SIG-M5 treated with dmso at 0.1 percent for 504 hours (cell line): ENCODE measurements at regions not wholly inside any gene's neighbourhood (a gene's known extent, or its start where the extent isn't known, plus 50 kb on each side); places are given as distances from the start of the nearest gene placed in this dataset.

Experiments
- DNase-seq: peaks from one replicate; lab custom pipeline; 2025; ENCODE audit not compliant: unreplicated experiment; lab: John Stamatoyannopoulos, UW

DNA sequence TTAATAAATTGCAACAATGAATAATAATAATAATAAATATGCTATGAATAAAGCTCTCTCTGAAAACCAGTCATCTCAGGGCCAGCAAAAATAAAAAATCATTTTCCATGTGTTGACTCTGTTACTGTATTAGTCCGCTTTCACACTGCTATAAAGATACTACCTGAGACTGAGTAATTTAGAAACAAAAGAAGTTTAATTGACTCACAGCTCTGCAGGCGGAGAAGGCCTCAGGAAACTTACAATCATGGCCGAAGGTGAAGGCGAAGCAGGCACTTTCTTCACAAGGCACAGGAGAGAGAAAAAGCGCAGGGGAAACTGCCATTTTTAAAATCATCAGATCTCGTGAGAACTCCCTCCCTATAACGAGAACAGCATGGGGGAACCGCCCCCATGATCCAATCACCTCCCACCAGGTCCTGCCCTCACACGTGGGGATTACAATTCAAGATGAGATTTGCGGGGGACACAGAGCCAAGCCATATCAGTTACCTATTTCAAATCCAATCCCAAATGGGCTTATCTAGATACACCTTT lies 224.1 kb downstream of the IGSF11 start:
- DNase-seq: no peak

DNA sequence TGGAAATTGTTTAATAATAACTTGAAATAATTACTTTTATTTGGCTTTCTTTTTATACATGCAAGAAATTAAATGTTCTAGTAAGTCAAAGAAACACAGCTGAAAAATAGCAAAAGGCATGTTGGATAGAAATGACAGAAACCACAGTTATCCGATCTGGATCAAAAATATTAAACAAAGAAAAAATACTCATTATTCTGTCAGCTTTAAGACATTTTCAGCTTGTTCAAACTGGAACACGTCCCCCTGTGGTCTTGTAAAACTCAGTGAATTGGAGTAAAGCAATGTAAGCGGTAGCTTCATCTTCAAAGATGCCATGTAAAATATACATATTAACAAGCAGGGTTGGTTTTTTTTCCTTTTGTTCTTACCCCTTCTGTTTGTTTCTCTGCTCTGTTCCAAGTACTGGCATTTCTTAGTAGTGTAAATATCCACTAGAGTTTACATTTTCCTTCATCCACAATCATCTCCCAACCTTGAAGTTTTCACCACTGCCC lies 223.4 kb downstream of the IGSF11 start:
- no peak for DNase-seq

DNA sequence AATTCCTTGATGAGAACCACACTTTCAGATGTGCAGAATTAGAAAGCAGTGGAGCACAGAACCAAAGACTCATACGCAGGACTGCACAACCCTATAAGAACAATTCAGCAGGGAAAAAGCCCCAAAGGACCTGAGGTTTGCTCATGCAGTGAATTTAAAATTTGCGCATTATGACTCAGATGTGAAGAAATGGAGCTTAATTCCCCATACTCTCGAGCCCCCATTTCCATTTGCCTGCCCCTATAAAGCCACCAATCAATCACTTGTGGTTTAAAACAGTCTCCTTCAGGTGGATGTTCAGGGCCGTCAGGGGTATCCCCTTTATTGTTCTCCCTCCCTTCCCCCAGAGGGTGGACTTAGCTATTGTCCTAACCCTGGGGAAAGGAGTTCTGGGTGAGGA lies 221.2 kb downstream of the IGSF11 start:
- DNase-seq: no peak

DNA sequence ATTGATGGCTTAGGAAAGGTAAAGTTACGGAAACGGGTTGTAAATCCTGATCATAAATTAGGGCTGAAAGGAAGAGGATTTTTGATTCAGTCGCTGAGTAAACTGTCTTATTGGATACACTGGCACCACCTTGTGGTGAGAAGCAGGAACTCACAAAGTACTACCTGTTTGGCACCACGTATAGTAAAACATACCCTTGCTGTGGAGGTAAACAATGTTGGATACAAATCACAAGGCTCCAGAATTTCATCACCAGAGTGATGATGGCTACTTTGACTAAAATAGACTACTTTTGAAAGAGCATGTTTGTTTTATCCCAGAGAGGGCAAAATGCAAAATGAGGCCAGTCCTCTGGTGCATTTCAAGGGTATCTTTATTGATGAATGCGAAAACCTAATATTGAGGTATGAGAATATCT lies 216.9 kb downstream of the IGSF11 start:
- DNase-seq: peak; percentile 65

DNA sequence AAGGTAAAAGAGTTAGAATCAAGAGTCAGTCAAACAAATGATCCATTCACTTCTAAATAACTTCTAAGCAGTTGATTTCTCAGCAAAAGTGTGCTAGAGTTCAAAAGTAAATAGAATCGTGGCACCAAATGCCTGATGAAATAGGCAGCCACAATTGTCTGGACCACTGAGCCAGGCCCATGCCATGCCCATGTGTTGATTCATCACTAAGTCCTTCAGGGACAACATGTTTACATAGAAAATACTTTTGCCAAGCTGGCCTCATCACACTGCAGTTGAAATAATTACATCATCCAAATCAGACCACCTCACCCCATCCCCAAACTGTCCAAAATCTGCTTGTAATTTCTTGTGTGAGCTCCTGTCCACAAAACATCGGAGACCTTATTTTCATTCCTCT lies 216.3 kb downstream of the IGSF11 start:
- DNase-seq: no peak

DNA sequence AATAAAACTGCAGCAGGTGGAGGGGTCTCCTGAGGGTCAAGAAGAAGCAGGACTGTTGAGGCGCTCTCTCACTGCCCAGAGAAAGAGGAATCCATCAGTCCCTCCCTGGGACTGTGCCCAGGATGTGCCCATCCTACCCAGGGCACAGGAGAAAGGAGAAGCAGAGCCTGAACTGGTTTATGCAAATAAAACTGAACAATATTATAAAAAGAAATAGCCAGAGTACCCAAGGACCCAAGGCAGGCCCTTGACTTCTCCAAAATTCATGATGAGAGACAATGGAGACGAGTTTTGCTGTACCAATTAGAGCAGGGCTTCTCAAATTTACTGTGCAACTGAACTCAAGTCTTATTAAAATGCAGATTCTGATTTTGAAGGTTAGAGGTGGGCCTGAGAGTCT lies 211.0 kb downstream of the IGSF11 start:
- DNase-seq: no peak

DNA sequence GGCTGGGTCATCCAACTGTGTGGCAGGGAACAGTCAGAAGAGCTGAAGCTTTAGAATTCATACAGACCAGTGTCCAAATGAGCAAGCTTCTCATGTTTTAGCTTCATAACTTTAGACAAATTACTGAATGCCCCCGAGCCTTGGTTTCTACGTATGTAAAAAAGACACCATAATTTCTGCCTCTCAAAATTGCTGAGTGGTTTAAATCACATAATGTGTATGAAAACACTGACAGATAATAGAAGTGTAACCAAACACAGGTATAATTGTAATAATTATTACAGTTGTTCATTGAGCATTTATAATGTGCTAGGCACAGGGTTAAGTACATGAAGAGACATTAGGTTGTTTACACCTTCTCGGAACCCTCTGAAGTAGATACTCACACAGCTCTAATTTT lies 207.2 kb downstream of the IGSF11 start:
- no peak for DNase-seq

DNA sequence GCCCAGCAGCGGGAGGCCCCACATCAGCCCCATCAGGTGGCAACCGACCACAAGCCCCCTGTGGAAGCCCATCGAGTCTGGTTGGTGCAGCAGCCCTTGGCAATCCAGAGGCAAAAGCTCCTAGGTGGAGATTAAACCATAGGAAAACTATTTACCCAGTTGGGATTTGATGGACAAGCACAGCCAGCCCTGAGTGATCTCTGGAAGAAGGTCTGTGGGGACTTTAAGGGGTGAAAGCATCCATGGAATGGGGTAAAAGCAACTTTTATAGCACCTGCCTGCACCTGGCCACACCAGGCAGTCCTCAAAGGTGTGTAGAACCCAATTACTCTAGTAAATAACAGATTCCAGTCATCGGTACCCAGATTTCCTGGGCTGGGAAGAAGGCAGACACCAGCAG lies 206.3 kb downstream of the IGSF11 start:
- no peak for DNase-seq

DNA sequence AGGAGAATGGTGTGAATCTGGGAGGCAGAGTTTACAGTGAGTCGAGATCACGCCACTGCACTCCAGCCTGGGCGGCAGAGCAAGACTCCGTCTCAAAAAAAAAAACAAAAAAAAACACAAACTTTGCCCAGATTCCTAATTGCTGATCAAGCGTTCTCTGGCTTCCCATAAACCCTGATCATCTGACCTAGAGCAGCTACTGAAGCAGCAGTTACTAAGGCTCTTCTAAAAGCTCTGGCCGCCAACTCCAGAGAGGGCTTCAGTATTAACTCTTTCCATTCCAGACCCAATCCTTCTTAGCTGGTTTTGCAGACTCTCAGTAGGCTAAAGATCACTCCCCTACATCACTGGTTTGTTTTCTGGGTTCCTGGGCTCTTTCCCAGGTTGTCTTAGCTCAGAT lies 201.6 kb downstream of the IGSF11 start:
- no peak for DNase-seq

DNA sequence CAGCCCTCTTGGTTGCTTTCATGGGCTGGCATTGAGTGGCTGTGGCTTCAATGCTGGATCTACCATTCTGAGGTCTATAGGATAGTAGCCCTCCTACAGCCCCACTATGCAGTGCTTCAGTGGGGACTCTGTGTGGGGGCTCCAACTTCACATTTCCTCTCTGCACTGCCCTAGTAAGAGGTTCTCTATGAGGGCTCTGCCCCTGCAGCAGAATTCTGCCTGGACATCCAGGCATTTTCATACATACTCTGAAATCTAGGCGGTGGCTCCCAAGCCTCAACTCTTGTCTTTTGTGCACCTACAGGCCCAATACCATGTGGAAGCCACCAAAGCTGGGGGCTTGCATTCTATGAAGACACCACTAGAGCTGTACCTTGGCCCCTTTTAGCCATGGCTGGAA lies 195.8 kb downstream of the IGSF11 start:
- DNase-seq: no peak

DNA sequence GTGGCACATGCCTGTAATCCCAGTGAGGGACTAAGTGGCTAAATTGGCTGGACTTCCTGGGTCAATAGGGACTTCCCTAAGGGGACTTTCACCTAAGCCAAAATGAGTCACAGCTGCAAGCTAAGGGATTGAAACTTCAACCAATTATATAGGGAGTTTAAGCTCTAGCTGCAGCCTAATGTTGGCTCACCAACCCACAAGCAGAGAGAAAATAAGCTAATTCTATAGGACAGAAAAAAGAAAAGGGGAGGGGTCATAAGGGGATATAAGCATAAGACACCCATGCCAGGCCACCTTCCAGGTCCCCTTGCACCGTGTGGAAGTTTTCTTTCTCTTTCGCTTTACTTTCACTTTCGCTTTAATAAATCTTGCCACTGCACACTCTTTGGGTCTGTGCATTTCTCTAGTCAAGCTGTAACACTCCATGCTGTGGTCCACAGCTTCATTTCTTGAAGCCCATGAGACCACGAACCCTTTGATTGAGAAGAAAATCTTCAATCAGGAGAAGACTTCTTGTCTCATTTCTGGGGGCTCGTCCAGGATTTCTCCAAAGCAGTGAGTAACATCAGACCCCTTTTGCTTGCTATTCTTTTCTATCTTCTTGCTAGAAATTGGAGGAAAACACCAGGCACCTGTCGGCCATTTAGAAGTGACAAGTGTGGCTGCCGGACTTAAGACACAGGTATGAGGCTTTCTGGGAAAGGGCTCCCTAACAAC lies 192.3 kb downstream of the IGSF11 start:
- no peak for DNase-seq

DNA sequence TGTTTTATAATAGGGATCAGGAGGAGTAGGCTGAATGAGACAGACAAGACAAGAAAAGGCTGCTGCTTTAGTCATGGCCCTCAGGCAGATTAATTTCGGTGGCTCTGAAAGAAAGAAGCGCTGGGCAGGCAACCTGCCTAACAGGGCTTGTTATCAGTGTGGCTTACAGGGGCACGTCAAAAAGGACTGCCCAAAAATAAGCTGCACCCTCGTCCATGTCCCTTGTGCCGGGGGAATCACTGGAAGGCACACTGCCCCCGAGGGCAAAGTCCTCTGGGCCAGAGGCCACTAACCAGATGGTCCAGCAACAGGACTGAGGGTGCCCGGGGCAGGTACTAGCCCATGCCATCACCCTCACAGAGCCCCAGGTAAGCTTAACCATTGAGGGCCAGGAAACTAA lies 188.5 kb downstream of the IGSF11 start:
- no peak for DNase-seq
